AG09319 (cell line): ENCODE measurements at regions not wholly inside any gene's neighbourhood (a gene's known extent, or its start where the extent isn't known, plus 50 kb on each side); places are given as distances from the start of the nearest gene placed in this dataset.

Experiments
- DNase-seq: peaks from one replicate; pipeline ENCODE4 v3.0.0-alpha.2; 2010; ENCODE audit warnings: low read depth; ENCODE audit errors: extremely low read depth
- TF ChIP-seq, protein P1 (sequence below): IDR thresholded peaks from 2 replicates; pipeline ENCODE4 v1.5.1; 2011; ENCODE audit warnings: low read depth, mild to moderate bottlenecking, inconsistent platforms, low read length, moderate library complexity

DNA sequence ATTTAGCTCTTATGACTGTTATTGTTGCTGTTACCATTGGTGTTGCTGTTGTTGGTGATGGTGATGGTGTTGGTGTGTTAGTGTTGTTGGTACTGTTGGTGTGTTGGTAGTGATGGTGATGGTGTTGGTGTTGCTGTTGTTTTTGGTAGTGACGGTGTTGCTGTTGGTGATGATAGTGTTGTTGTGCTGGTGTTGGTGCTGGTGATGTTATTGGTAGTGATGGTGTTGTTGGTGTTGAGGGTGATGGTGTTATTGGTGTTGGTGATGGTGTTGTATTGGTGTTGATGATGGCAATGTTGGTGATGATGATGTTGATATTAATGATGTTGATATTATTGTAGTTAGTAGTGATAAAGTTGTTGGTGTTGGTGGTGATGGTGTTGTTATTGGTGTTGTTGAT, 285.7 kb upstream of the FOXF1 start:
- DNase-seq = no peak
- TF ChIP-seq, protein P1, sequence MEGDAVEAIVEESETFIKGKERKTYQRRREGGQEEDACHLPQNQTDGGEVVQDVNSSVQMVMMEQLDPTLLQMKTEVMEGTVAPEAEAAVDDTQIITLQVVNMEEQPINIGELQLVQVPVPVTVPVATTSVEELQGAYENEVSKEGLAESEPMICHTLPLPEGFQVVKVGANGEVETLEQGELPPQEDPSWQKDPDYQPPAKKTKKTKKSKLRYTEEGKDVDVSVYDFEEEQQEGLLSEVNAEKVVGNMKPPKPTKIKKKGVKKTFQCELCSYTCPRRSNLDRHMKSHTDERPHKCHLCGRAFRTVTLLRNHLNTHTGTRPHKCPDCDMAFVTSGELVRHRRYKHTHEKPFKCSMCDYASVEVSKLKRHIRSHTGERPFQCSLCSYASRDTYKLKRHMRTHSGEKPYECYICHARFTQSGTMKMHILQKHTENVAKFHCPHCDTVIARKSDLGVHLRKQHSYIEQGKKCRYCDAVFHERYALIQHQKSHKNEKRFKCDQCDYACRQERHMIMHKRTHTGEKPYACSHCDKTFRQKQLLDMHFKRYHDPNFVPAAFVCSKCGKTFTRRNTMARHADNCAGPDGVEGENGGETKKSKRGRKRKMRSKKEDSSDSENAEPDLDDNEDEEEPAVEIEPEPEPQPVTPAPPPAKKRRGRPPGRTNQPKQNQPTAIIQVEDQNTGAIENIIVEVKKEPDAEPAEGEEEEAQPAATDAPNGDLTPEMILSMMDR = no peak

DNA sequence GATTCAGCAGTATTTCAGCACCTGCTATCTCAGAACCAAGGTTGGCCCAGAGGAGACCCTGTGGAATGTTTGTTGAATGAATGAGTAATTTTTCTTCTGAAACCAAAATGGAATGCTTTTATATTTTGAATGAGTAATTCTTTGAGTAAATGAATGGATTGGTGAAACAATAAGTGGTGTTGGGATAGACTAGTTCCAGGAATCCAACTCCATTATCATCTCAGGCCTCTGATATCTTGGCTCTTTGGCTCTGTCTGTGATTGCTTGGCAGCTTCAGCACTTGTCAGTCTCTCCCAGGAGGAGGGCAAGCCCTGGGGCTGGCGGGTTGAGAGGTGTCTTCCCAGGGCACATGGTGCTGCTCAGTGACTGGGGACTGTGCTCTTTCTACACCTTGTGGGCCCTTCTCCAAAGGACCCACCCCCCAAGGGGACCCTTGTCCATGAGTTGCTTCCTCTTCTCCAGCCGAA, 284.4 kb upstream of the FOXF1 start:
- DNase-seq = no peak
- TF ChIP-seq, protein P1 = no peak

DNA sequence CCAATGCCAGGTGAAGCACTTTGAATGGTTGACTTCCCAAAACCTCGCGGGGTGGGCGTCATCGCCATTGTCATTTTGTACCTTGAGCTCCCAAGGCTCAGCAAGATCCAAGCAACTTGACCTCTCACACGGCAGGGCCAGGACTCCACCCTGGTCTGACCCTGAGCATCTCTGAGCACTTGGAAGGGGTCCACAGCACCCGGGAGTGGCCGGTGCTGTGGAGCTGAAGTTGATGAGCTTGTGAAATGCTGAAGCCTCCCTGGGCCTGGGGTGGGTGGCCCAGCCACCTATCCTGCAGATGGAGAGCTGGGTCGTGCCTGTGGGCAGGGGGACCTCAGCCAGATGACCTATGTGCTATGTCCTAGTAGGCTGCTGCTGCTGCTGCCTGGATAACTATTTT, 283.3 kb upstream of the FOXF1 start:
- DNase-seq = no peak
- TF ChIP-seq, protein P1 = no peak

DNA sequence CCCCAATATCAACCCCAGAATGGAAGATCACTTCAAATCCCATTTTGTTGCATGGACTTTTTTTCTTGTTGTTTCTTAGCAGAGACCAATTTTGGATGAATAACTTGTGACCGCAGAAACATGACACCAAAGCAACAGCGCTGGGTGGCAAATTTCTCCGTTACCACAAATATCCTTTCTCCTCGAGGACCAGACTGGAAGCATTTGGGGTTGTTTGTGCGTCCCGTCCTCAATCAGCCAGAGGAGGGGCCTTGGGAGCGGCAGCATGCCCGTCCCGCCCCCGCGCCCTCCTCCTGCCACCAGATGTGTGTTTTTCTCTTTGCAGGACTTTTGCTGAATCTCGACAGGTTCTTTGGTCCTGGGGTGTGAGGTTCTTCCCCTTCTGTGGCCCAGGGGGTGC, 282.5 kb upstream of the FOXF1 start:
- TF ChIP-seq, protein P1 = no peak
- peak; percentile 77 for DNase-seq

DNA sequence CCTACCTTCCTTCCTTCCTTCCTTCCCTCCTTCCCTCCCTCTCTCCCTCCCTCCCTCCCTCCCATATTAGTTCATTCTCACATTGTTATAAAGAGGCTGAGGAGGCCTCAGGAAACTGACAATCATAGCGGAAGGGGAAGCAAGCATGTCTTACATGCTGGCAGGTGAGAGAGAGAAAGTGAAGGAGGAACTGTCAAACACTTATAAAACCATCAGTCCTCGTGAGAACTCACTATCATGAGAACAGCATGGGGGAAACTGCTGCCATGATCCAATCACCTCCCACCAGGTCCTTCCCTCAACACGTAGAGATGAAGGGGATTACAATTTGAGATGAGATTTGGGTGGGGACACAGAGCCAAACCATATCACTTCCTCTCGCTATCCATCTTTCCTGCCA, 281.6 kb upstream of the FOXF1 start:
- DNase-seq = no peak
- TF ChIP-seq, protein P1 = no peak

DNA sequence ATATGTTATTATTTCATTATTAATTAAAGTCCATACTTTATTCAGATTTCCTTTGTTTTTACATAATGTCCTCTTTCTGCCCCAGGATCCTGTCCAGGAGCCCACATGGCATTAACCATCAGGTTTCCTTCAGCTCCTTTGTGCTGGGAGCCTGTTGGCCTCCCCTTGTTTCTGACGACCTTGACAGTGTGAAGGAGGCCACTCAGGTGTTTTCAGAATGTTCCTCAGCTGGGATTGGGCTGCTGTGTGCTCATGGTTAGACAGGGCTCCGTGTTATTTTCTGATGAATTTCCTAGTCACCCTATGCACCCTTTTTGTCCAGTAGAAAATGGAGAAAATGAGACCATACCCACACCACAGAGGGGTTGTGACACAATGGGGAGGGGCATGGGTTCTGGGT, 281.0 kb upstream of the FOXF1 start:
- DNase-seq = no peak
- TF ChIP-seq, protein P1 = no peak

DNA sequence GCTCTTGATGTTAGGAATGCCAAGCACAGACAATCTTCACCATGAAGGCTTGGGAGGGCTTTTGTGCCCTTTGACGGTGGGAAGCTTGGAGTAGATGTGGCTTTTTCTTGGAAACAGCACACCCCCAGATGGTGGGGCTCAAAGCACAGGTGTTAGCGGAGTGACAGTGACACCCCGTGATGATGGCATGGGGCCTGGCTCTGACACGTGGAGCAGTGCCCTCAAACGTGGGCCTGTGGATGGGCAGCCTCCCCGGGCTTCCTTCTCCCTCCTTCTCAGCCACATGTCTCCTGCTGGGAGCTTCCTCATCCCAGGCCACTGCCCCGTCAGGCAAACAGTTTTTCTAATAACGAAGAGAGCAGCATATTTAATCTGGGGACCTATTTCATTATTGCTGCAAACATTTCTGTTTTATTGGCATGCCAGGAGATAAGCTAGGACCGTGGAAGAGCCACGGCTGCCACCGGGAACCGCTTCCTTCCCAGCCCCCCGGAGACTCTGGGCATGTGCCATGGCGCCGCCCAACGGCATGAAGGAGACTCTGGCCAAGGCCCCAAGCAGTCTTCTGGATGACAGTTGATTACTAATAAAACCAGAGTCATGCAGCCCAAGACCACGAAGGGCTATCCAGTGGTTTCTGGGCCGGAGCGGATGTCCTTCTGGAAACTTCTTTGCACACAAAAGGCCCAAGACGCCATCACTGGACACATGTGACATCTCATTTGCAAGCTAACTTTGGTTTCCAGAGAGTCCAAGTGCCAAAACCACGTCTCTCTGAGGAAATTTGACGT, 280.3 kb upstream of the FOXF1 start:
- TF ChIP-seq, protein P1 = no peak
- no peak for DNase-seq
